ENCODE measurements at regions not wholly inside any gene's neighbourhood (a gene's known extent, or its start where the extent isn't known, plus 50 kb on each side); places are given as distances from the start of the nearest gene placed in this dataset.

DNA sequence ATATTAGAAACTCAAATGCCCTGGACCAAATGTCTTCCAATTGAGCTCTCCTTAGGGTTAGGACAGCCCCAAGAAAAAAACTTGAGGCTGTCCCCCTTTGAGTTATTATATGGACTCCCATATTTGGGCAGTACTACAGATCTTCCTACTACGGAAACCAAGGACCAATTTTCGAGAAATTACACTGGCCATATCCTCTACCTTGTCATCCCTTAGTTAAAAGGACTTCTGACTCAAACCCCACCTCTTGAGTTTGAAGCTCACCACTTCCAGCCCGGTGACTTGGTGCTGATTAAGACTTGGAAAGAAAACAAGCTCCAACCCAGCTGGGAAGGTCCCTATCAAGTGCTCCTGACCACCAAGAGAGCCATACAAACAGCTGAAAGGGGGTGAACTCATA is 497.0 kb upstream of the GRAMD2B start:
- CTCF ChIA-PET (ENCODE audit: unreplicated experiment) = no interaction called here
- Histone ChIP-seq H3K4me1 (ENCODE audit: insufficient read depth, low read length, poor library complexity, severe bottlenecking) (no peaks in the 10 kb centered on the region), H3K27ac (ENCODE audit: low read depth, low read length, poor library complexity, severe bottlenecking) (no peak overlapping the region), H3K4me2 (ENCODE audit: low read length) (no peak overlapping the region), H4K20me1 (ENCODE audit: insufficient read depth, low read length) (no peaks in the 10 kb centered on the region), H3K9me2 (ENCODE audit: insufficient read depth, low read length) (no peaks in the 10 kb centered on the region), H3K4me3 (ENCODE audit: low read depth, low read length, poor library complexity, severe bottlenecking) (no peak overlapping the region), H2AFZ (ENCODE audit: low read length) (no peak overlapping the region), H3K9me3 (ENCODE audit: low read length) (no peaks in the 10 kb centered on the region), H3K36me3 (ENCODE audit: insufficient read depth, low read length) (no peaks in the 10 kb centered on the region), H3K79me2 (ENCODE audit: insufficient read depth, low read depth, low read length) (no peaks in the 10 kb centered on the region)
- intact Hi-C loops (cut with micrococcal nuclease; ENCODE audit: unreplicated experiment) = no loop called here
- POLR2A ChIA-PET = interaction anchor here (1.2 kb wide), 1 partner anchor 24 kb away, joined by 3 read pairs; no protein-coding TSS in a partner anchor
- TF ChIP-seq, protein P1, sequence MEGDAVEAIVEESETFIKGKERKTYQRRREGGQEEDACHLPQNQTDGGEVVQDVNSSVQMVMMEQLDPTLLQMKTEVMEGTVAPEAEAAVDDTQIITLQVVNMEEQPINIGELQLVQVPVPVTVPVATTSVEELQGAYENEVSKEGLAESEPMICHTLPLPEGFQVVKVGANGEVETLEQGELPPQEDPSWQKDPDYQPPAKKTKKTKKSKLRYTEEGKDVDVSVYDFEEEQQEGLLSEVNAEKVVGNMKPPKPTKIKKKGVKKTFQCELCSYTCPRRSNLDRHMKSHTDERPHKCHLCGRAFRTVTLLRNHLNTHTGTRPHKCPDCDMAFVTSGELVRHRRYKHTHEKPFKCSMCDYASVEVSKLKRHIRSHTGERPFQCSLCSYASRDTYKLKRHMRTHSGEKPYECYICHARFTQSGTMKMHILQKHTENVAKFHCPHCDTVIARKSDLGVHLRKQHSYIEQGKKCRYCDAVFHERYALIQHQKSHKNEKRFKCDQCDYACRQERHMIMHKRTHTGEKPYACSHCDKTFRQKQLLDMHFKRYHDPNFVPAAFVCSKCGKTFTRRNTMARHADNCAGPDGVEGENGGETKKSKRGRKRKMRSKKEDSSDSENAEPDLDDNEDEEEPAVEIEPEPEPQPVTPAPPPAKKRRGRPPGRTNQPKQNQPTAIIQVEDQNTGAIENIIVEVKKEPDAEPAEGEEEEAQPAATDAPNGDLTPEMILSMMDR (conservative IDR thresholded peaks at IDR 0.05; ENCODE audit: low read length) = no peak
- TF ChIP-seq EZH2phosphoT487 (IDR thresholded peaks at IDR 0.05; ENCODE audit: borderline replicate concordance, low read depth, low read length) = no peak
- no peak for DNase-seq (ENCODE audit: low spot score)
- no TSS peak for BruUV-seq (replicated peaks)

DNA sequence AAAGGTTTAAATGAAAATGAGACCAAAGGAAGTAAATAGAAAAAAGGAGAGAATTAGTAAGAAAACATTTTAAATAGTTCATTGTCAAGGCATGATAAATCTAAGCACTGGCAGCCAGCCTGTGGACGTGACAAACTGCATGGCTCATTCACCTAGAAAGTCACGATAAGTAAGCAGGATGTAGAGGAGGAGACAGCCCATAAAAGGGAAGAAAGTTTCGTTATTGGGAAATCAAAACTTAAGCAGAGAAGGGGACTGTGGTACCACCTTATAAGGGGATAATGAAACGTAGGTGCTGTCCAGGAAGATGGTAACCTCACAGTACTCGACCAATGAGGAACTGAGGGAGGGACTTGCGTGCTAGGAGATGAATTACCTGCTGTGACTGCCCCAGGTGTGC is 494.5 kb upstream of the GRAMD2B start:
- DNase-seq (ENCODE audit: low spot score) = no peak
- BruUV-seq (replicated peaks) = no TSS peak
- Histone ChIP-seq H3K9me3 (ENCODE audit: low read length) (no peaks in the 10 kb centered on the region), H3K79me2 (ENCODE audit: insufficient read depth, low read depth, low read length) (no peaks in the 10 kb centered on the region), H3K27ac (ENCODE audit: low read depth, low read length, poor library complexity, severe bottlenecking) (no peak overlapping the region), H3K9me2 (ENCODE audit: insufficient read depth, low read length) (no peaks in the 10 kb centered on the region), H3K36me3 (ENCODE audit: insufficient read depth, low read length) (no peaks in the 10 kb centered on the region), H2AFZ (ENCODE audit: low read length) (no peak overlapping the region), H3K4me3 (ENCODE audit: low read depth, low read length, poor library complexity, severe bottlenecking) (no peak overlapping the region), H3K4me2 (ENCODE audit: low read length) (no peak overlapping the region), H4K20me1 (ENCODE audit: insufficient read depth, low read length) (no peaks in the 10 kb centered on the region), H3K4me1 (ENCODE audit: insufficient read depth, low read length, poor library complexity, severe bottlenecking) (no peaks in the 10 kb centered on the region)
- intact Hi-C loops (cut with micrococcal nuclease; ENCODE audit: unreplicated experiment) = no loop called here
- no peak for TF ChIP-seq EZH2phosphoT487 (IDR thresholded peaks at IDR 0.05; ENCODE audit: borderline replicate concordance, low read depth, low read length)
- TF ChIP-seq, protein P1 (conservative IDR thresholded peaks at IDR 0.05; ENCODE audit: low read length) = no peak
- ChIA-PET POLR2A (interaction anchor here (0.6 kb wide), 1 partner anchor 208 kb away, joined by 3 read pairs; no protein-coding TSS in a partner anchor), CTCF (ENCODE audit: unreplicated experiment) (no interaction called here)

DNA sequence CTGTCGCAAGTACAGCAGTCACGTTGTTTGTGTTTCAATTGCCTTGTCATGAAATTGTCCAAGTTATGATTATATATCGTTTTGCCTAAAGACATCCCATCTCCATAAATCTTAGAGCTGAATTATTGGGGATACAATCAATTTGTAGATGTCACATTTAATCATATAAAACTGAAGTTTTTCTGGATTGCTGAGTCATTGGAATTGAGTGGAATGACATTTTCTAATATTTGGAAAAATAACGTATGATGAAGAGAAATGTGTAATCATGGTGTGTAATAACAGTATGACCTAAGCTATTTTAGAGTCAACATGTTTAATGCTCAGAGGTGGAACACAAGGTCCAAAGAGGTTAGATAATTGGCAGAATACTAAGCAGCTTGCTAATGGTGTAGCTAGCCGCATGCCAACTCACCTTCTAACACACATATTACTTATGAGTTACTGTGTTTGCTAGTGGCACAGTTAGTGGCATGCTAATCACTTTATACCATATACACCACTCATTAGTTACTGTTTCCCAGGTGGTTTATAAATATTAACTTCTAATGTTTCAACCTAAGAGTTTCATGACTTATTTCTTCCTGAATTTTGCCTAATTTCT is 473.1 kb upstream of the GRAMD2B start:
- Histone ChIP-seq H3K27ac (ENCODE audit: low read depth, low read length, poor library complexity, severe bottlenecking) (no peak overlapping the region), H3K4me2 (ENCODE audit: low read length) (no peak overlapping the region), H3K9me3 (ENCODE audit: low read length) (no peaks in the 10 kb centered on the region), H3K9me2 (ENCODE audit: insufficient read depth, low read length) (no peaks in the 10 kb centered on the region), H3K4me3 (ENCODE audit: low read depth, low read length, poor library complexity, severe bottlenecking) (no peak overlapping the region), H2AFZ (ENCODE audit: low read length) (no peak overlapping the region), H3K4me1 (ENCODE audit: insufficient read depth, low read length, poor library complexity, severe bottlenecking) (no peaks in the 10 kb centered on the region), H3K36me3 (ENCODE audit: insufficient read depth, low read length) (no peaks in the 10 kb centered on the region), H4K20me1 (ENCODE audit: insufficient read depth, low read length) (no peaks in the 10 kb centered on the region), H3K79me2 (ENCODE audit: insufficient read depth, low read depth, low read length) (no peaks in the 10 kb centered on the region)
- TF ChIP-seq, protein P1 (conservative IDR thresholded peaks at IDR 0.05; ENCODE audit: low read length) = no peak
- no peak for TF ChIP-seq EZH2phosphoT487 (IDR thresholded peaks at IDR 0.05; ENCODE audit: borderline replicate concordance, low read depth, low read length)
- DNase-seq (ENCODE audit: low spot score) = no peak
- POLR2A ChIA-PET = interaction anchor here (0.6 kb wide), 1 partner anchor 1711 kb away, joined by 7 read pairs; no protein-coding TSS in a partner anchor
- CTCF ChIA-PET (ENCODE audit: unreplicated experiment) = no interaction called here
- intact Hi-C loops (cut with micrococcal nuclease; ENCODE audit: unreplicated experiment) = no loop called here
- BruUV-seq (replicated peaks) = no TSS peak
